NCI-H748 (cell line): ENCODE measurements at regions not wholly inside any gene's neighbourhood (a gene's known extent, or its start where the extent isn't known, plus 50 kb on each side); places are given as distances from the start of the nearest gene placed in this dataset.
"Not testable (repeated sequence)": the region's sequence is repeated elsewhere in the genome, so short reads cannot be mapped to it uniquely, and the experiment has no call there.

Experiments used
- DNase-seq: peaks from one replicate; lab custom pipeline; 2025; ENCODE audit not compliant: unreplicated experiment; lab: John Stamatoyannopoulos, UW

GRCh38 chr1:177432897-177433296 lies 262.1 kb downstream of the BRINP2 start:
- no peak for DNase-seq

- DNase-seq = no peak
Measured at GRCh38 chr1:177431123-177431522, 260.4 kb downstream of the BRINP2 start.

GRCh38 chr1:177429234-177429633 lies 258.5 kb downstream of the BRINP2 start:
- peak; percentile 26 for DNase-seq

- no peak for DNase-seq
Measured at GRCh38 chr1:177427811-177428210, 257.1 kb downstream of the BRINP2 start.

GRCh38 chr1:177426497-177426896 lies 255.7 kb downstream of the BRINP2 start:
- no peak for DNase-seq

- no peak for DNase-seq
Measured at GRCh38 chr1:177425199-177425598, 254.4 kb downstream of the BRINP2 start.

GRCh38 chr1:177424744-177425143 lies 254.0 kb downstream of the BRINP2 start:
- no peak for DNase-seq

GRCh38 chr1:177423090-177423489 lies 252.3 kb downstream of the BRINP2 start:
- no peak for DNase-seq

- no peak for DNase-seq
Measured at GRCh38 chr1:177413982-177414596, 243.3 kb downstream of the BRINP2 start.

- no peak for DNase-seq
Measured at GRCh38 chr1:177411381-177411780, 240.6 kb downstream of the BRINP2 start.

GRCh38 chr1:177410179-177410766 lies 239.5 kb downstream of the BRINP2 start:
- no peak for DNase-seq

- not testable (repeated sequence) for DNase-seq
Measured at GRCh38 chr1:177406323-177406722, 235.6 kb downstream of the BRINP2 start.

GRCh38 chr1:177392336-177392735 lies 221.6 kb downstream of the BRINP2 start:
- DNase-seq = no peak

- peak; percentile 10 for DNase-seq
Measured at GRCh38 chr1:177385760-177386698, 215.3 kb downstream of the BRINP2 start.

GRCh38 chr1:177384461-177384860 lies 213.7 kb downstream of the BRINP2 start:
- DNase-seq = no peak

- no peak for DNase-seq
Measured at GRCh38 chr1:177383715-177384114, 213.0 kb downstream of the BRINP2 start.

GRCh38 chr1:177377866-177378265 lies 207.1 kb downstream of the BRINP2 start:
- no peak for DNase-seq

- no peak for DNase-seq
Measured at GRCh38 chr1:177368255-177368654, 197.5 kb downstream of the BRINP2 start.

GRCh38 chr1:177366091-177366490 lies 195.3 kb downstream of the BRINP2 start:
- peak; percentile 49 for DNase-seq

- peak; percentile 29 for DNase-seq
Measured at GRCh38 chr1:177360791-177361190, 190.0 kb downstream of the BRINP2 start.

GRCh38 chr1:177356674-177357435 lies 186.1 kb downstream of the BRINP2 start:
- DNase-seq = no peak
